ENCODE measurements at regions not wholly inside any gene's neighbourhood (a gene's known extent, or its start where the extent isn't known, plus 50 kb on each side); places are given as distances from the start of the nearest gene placed in this dataset.
"Not testable (repeated sequence)": the region's sequence is repeated elsewhere in the genome, so short reads cannot be mapped to it uniquely, and the experiment has no call there.

DNA sequence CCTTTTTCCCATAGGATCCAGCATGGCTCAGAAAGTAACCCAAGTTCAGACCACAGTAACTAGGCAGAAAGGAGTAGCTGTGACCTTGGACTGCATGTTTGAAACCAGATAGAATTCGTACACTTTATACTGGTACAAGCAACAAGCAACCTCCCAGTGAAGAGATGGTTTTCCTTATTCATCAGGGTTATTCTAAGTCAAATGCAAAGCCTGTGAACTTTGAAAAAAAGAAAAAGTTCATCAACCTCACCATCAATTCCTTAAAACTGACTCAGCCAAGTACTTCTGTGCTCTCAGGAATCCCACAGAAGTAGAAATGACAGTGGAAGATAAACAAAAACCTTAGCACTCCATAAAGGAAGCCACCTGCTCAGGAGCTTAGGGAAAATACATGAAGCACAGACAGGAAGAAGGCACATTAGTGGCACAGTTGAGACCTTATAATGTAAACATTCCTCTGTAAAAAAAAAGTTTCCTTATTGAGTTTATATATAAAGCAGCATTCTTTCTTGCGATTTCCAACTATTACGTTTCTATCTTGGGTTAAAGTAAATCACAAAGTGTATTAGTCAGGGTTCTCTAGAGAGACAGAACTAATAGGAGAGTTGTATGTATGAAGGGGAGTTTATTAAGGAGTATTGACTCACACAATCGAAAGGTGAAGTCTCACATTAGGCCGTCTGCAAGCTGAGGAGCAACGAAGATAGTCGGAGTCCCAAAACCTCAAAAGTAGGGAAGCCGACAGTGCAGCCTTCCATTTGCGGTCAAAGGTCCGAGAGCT is 398.4 kb downstream of the DAD1 start:
- DNase-seq (ENCODE audit: low read depth in 2 of 2), result no peak

- DNase-seq (ENCODE audit: low read depth in 2 of 2), result no peak
Observed at GRCh38 chr14:22189881-22190280, 399.1 kb downstream of the DAD1 start.

DNA sequence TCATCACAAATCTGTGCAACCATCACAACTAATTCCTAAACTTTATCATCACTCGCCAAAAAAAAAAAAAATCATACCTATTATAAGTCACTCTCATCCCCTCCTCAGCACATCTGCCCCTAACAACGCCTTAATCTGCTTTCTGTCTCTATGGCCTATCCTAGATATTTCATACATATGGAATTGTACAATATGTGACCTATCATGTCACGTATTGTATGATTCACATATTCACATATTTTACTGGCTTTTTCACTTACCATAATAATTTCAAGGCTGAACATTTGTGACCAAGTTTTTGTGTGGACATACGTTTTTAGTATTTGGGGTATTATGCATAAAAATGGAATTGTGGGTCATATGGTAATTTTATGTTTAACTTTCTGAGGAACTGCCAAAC is 400.7 kb downstream of the DAD1 start:
- no peak for DNase-seq (ENCODE audit: low read depth in 2 of 2)

GRCh38 chr14:22185789-22186188 is 403.2 kb downstream of the DAD1 start:
- DNase-seq (ENCODE audit: low read depth in 2 of 2), result no peak

- DNase-seq (ENCODE audit: low read depth in 2 of 2), result no peak
Observed at GRCh38 chr14:22185191-22185590, 403.8 kb downstream of the DAD1 start.

DNA sequence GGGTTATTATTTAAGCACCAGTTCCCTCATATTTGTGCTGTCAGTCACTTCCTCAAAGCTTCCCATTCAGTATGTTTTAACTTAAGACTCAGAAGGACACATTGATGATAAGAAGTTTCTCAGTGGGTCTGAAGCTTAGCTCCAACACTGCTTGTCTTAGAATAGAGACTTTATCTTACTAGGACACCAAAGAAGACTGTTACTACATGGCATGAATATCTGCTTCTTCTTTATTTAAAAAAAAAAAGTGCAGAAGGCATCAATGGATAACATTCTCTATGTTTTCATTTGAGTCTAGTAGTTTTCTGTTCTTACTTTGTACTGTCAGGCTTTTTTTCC is 404.2 kb downstream of the DAD1 start:
- DNase-seq (ENCODE audit: low read depth in 2 of 2), result no peak

DNA sequence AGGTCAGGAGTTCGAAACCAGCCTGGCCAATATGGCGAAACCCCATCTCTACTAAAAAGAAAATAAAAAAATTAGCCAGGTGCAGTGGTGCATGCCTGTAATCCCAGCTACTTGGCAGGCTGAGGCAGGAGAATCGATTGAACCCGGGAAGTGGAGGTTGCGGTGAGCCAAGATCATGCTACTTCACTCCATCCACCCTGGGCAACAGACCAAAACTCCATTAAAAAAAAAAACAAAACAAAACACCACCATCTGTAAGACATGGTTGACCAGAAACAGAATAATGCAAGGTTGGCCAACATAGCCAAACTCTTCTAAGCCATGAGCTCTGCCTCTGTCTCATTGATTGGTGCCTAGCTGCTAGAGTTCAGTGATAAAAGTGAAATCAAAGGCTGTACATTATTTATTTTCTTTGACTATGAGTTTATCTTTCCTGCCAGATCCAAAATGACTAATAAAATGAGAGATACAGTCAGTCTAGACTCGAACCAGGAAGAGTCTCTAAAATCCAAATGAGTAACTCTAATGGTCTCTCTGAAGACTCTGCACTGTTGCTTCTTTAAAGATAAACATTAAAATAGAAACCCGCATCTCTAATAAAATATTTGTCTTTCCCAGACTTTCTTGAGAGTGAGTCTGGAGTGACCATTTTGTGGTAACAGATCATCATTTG is 404.7 kb downstream of the DAD1 start:
- DNase-seq (ENCODE audit: low read depth in 2 of 2), result no peak

GRCh38 chr14:22180045-22180444 is 409.0 kb downstream of the DAD1 start:
- DNase-seq (ENCODE audit: low read depth in 2 of 2), result no peak

DNA sequence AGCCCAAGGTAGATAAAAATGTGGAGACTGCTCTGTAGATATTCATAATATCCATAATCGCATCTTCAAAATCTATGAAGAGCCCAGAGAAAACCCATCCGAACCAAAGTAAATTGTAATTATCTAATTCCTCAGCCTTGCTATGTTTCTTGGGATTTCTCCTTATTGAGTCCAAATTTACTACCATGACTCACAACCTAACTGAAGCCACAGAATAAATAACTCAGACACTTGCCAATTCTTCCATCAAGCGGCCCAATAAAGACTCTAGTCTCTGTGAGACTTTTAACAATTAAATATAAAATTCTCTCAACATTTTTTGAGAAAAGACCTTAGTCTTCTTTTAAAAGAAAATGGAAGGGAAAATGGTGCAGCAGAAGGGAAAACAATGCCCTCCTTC is 409.8 kb downstream of the DAD1 start:
- DNase-seq (ENCODE audit: low read depth in 2 of 2), result no peak

DNA sequence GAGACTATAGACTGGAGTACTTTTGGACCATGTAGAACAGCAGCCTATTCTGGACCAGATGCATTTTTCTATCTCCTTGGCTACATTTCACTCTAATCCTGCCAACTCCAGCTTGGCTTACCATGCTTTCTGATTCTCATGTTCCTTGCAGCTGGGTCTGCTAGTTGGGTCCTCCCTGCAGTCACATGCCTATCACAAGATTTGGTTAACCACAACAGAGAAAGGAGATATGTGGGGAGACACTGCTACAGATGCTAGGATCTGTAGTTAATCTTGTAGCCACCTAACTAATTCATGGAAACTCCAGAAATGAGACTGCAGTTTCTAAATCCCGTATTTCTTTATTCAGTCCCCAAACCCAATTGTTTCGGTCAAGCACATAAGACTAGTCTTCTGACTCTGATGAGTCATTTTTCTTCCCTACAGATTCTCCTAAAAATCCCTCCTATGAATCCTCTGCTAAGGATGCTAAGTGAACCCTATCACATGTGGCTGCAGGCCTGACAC is 410.6 kb downstream of the DAD1 start:
- no peak for DNase-seq (ENCODE audit: low read depth in 2 of 2)

DNA sequence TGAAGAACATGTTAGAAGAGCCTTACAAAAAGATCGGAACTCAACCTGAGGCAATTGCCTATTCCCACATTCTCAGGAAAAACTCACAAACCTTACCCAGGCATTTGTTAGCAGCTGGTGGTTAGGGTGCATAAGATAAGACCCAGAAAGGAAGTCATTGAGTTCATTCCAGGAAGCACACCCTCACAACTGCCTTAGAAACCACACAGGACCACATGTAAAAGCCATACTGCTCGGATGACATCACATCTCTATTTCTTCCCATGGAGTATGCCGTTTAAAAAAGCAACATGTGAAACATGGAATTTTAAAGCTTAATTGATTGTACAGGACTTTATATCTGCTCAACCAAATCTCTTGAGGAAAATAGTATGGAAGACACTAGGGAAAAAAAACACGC is 411.2 kb downstream of the DAD1 start:
- no peak for DNase-seq (ENCODE audit: low read depth in 2 of 2)

- no peak for DNase-seq (ENCODE audit: low read depth in 2 of 2)
Observed at GRCh38 chr14:22176957-22177356, 412.1 kb downstream of the DAD1 start.

- not testable (repeated sequence) for DNase-seq (ENCODE audit: low read depth in 2 of 2)
Observed at GRCh38 chr14:22175278-22175558, 413.8 kb downstream of the DAD1 start.

DNA sequence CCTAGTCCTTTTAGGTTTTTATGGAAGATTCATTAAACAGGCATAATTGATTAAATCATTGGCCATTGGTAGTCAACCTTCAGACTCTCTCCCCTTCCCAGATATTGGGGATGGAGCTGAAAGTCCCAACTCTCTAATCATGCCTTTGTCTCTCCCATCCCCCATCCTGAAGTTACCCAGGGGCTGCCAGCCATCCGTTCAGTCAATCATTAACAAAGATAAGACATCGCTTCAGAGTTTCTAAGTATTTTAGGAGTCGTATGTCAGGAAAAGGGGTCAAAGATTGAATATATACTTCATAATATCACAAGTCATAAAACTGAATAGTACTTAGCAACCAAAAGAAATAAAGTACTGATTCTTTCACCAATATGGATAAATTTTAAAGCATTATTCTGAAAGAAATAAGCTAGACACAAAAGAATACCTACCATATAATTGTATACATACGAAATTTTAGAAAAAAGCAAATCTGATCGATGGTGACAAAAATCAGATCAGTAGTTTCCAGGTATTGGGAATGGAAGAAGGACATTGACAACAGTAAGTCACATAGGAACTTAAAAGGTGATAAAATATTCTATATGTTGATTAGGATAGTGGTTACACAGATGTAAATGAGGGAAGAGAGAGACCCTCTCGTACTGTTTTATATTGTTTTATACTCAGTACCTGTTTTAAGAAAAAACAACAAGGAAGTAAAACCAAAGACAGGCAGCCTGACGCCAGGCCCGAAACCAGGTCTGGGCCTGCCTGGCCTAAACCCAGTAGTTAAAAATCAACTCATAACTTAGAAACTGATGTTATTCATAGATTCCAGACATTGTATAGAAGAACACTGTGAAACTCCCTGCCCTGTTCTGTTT is 414.4 kb downstream of the DAD1 start:
- no peak for DNase-seq (ENCODE audit: low read depth in 2 of 2)

- DNase-seq (ENCODE audit: low read depth in 2 of 2), result no peak
Observed at GRCh38 chr14:22168092-22168955, 420.7 kb downstream of the DAD1 start.

- DNase-seq (ENCODE audit: low read depth in 2 of 2), result no peak
Observed at GRCh38 chr14:22164616-22165015, 424.4 kb downstream of the DAD1 start.

GRCh38 chr14:22163051-22163450 is 426.0 kb downstream of the DAD1 start:
- no peak for DNase-seq (ENCODE audit: low read depth in 2 of 2)

DNA sequence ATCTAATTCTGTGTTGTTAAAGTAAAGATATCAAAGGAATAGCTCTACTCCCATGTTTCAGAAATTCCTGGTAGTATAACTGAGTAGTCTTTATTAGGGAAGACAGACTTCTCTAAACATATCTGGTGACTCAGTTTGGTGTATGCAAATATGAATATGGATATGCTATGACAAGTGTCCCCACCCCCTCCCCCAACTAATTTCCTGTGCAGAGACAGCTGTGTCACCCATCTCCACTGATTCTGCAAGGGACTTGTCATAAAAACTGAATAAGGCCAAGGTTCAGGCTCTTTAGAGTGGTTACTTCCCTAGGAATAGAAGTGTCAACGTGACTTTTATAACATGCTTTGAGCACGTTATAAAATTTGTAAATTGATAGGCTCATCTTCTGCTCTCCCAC is 429.1 kb downstream of the DAD1 start:
- DNase-seq (ENCODE audit: low read depth in 2 of 2), result no peak

- no peak for DNase-seq (ENCODE audit: low read depth in 2 of 2)
Observed at GRCh38 chr14:22159099-22159498, 429.9 kb downstream of the DAD1 start.

DNA sequence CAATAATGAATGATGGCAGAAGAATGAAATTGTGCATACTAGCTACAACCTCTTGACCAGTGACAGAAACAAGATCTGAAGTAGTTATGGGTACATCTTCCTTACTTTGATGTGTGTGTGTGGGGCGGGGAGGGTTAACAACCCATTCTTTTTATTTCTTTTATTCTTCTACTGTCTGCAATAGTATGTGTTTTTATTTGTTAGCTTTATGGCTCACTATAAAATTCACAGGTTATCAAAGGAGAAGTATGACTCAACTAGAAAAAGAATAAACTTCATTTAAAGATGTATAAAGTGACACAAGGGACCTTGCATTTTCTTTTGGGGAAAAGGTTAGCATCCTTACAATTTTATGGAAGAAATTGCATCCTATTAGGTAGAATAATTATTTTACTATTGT is 430.5 kb downstream of the DAD1 start:
- DNase-seq (ENCODE audit: low read depth in 2 of 2), result no peak

DNA sequence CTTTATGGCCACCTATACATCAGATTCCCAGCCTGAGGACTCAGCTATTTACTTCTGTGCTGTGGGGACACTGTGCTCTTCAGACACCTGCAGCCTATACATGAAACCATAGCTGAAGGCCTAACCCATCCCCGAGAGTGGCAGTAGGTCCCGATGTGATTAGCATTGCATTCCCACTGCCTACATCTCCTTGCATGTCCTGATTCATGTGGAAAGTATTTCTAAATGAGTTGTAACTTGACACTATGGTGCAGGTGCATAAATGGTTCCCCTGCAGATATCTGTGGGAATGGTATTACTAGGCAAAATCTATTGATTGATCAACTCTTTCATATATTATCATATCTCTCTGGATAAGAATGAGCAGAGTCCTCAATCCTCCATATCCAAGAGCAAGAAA is 433.5 kb downstream of the DAD1 start:
- DNase-seq (ENCODE audit: low read depth in 2 of 2), result no peak

- DNase-seq (ENCODE audit: low read depth in 2 of 2), result no peak
Observed at GRCh38 chr14:22152903-22153302, 436.1 kb downstream of the DAD1 start.

Data from stimulated activated CD4-positive, alpha-beta T cell treated with anti-CD3 and anti-CD28 coated beads, Interleukin-4, amount 100 ng/mL, for 48 hours (primary cell).